HUES6 (cell line): ENCODE measurements at regions not wholly inside any gene's neighbourhood (a gene's known extent, or its start where the extent isn't known, plus 50 kb on each side); places are given as distances from the start of the nearest gene placed in this dataset.
"Not testable (repeated sequence)": the region's sequence is repeated elsewhere in the genome, so short reads cannot be mapped to it uniquely, and the experiment has no call there.

Experiments
- H3K27ac ChIP-seq: 2 replicates; pipeline ENCODE4 v1.7.0; 2013; ENCODE audit warnings: low read depth, mild to moderate bottlenecking, low read length, inconsistent platforms
- H3K27me3 ChIP-seq: 2 replicates; pipeline ENCODE4 v1.6.1; 2013; ENCODE audit warnings: low read length; ENCODE audit not compliant: control insufficient read depth, insufficient read depth
- H3K36me3 ChIP-seq: 2 replicates; pipeline ENCODE4 v1.6.1; 2013; ENCODE audit warnings: low read length; ENCODE audit not compliant: control insufficient read depth, insufficient read depth
- H3K4me1 ChIP-seq: 2 replicates; pipeline ENCODE4 v1.6.1; 2013; ENCODE audit warnings: low read length; ENCODE audit not compliant: control insufficient read depth, insufficient read depth
- H3K4me3 ChIP-seq: 2 replicates; pipeline ENCODE4 v1.5.1; 2013; ENCODE audit warnings: low read depth, low read length
- H3K9ac ChIP-seq: one replicate; pipeline ENCODE4 v1.6.1; 2013; ENCODE audit warnings: mild to moderate bottlenecking, low read length
- H3K9me3 ChIP-seq: 2 replicates; pipeline ENCODE4 v1.6.1; 2013; ENCODE audit warnings: low read depth, low read length; ENCODE audit not compliant: control insufficient read depth, insufficient read depth

GRCh38 chr2:67096886-67097285 lies 300.2 kb upstream of the ETAA1 start:
- no peak overlapping the region for H3K4me3 ChIP-seq
- no peaks in the 10 kb centered on the region for H3K27me3 ChIP-seq
- no peaks in the 10 kb centered on the region for H3K36me3 ChIP-seq
- no peaks in the 10 kb centered on the region for H3K4me1 ChIP-seq
- H3K9ac ChIP-seq: no peak overlapping the region
- no peaks in the 10 kb centered on the region for H3K9me3 ChIP-seq
- H3K27ac ChIP-seq: no peak overlapping the region

- no peaks in the 10 kb centered on the region for H3K27me3 ChIP-seq
- H3K36me3 ChIP-seq: no peaks in the 10 kb centered on the region
- H3K4me3 ChIP-seq: no peak overlapping the region
- H3K9ac ChIP-seq: no peak overlapping the region
- no peak overlapping the region for H3K27ac ChIP-seq
- no peaks in the 10 kb centered on the region for H3K4me1 ChIP-seq
- peaks cover 15% of the 10 kb centered on the region; the same call in 1 of the 2 replicates for H3K9me3 ChIP-seq
Observed at GRCh38 chr2:67103157-67103556, 294.0 kb upstream of the ETAA1 start.

- Histone ChIP-seq H3K9ac (no peak overlapping the region), H3K27ac (no peak overlapping the region), H3K4me3 (no peak overlapping the region), H3K36me3 (no peaks in the 10 kb centered on the region), H3K4me1 (no peaks in the 10 kb centered on the region), H3K9me3 (peaks cover 10% of the 10 kb centered on the region; the same call in 1 of the 2 replicates), H3K27me3 (no peaks in the 10 kb centered on the region)
Observed at GRCh38 chr2:67108231-67108630, 288.9 kb upstream of the ETAA1 start.

GRCh38 chr2:67124531-67124930 lies 272.6 kb upstream of the ETAA1 start:
- no peaks in the 10 kb centered on the region for H3K9me3 ChIP-seq
- H3K9ac ChIP-seq: no peak overlapping the region
- no peaks in the 10 kb centered on the region for H3K36me3 ChIP-seq
- no peak overlapping the region for H3K27ac ChIP-seq
- H3K4me1 ChIP-seq: no peaks in the 10 kb centered on the region
- H3K27me3 ChIP-seq: no peaks in the 10 kb centered on the region
- no peak overlapping the region for H3K4me3 ChIP-seq

GRCh38 chr2:67130531-67131256 lies 266.4 kb upstream of the ETAA1 start:
- H3K4me3 ChIP-seq: no peak overlapping the region
- no peaks in the 10 kb centered on the region for H3K27me3 ChIP-seq
- no peaks in the 10 kb centered on the region for H3K36me3 ChIP-seq
- no peak overlapping the region for H3K9ac ChIP-seq
- H3K9me3 ChIP-seq: no peaks in the 10 kb centered on the region
- H3K27ac ChIP-seq: no peak overlapping the region
- no peaks in the 10 kb centered on the region for H3K4me1 ChIP-seq

GRCh38 chr2:67131257-67131609 lies 265.9 kb upstream of the ETAA1 start:
- Histone ChIP-seq H3K4me1 (no peaks in the 10 kb centered on the region), H3K9me3 (no peaks in the 10 kb centered on the region), H3K27me3 (no peaks in the 10 kb centered on the region), H3K4me3 (no peak overlapping the region), H3K9ac (no peak overlapping the region), H3K27ac (no peak overlapping the region), H3K36me3 (no peaks in the 10 kb centered on the region)

- not testable (repeated sequence) for H3K27ac ChIP-seq, H3K9me3 ChIP-seq, H3K4me3 ChIP-seq, H3K9ac ChIP-seq, H3K36me3 ChIP-seq, H3K4me1 ChIP-seq, H3K27me3 ChIP-seq
Observed at GRCh38 chr2:67132441-67132940, 264.6 kb upstream of the ETAA1 start.

- H3K36me3 ChIP-seq: no peaks in the 10 kb centered on the region
- no peak overlapping the region for H3K9ac ChIP-seq
Observed at GRCh38 chr2:67135208-67135607, 261.9 kb upstream of the ETAA1 start.

GRCh38 chr2:67137699-67138098 lies 259.4 kb upstream of the ETAA1 start:
- Histone ChIP-seq H3K9me3 (no peaks in the 10 kb centered on the region), H3K9ac (no peak overlapping the region), H3K4me3 (no peak overlapping the region), H3K36me3 (no peaks in the 10 kb centered on the region), H3K27me3 (no peaks in the 10 kb centered on the region), H3K4me1 (no peaks in the 10 kb centered on the region), H3K27ac (no peak overlapping the region)

More at GRCh38 chr2:67135208-67135607, 261.9 kb upstream of the ETAA1 start:
- Histone ChIP-seq H3K4me1 (no peaks in the 10 kb centered on the region), H3K27me3 (no peaks in the 10 kb centered on the region), H3K27ac (no peak overlapping the region), H3K9me3 (no peaks in the 10 kb centered on the region), H3K4me3 (no peak overlapping the region)

GRCh38 chr2:67142071-67142470 lies 255.1 kb upstream of the ETAA1 start:
- H3K9ac ChIP-seq: no peak overlapping the region
- no peaks in the 10 kb centered on the region for H3K9me3 ChIP-seq
- H3K27ac ChIP-seq: no peak overlapping the region
- H3K4me3 ChIP-seq: no peak overlapping the region
- no peaks in the 10 kb centered on the region for H3K36me3 ChIP-seq
- no peaks in the 10 kb centered on the region for H3K4me1 ChIP-seq
- H3K27me3 ChIP-seq: no peaks in the 10 kb centered on the region

- Histone ChIP-seq H3K4me3 (no peak overlapping the region), H3K4me1 (no peaks in the 10 kb centered on the region), H3K27me3 (no peaks in the 10 kb centered on the region), H3K27ac (no peak overlapping the region), H3K36me3 (no peaks in the 10 kb centered on the region), H3K9ac (no peak overlapping the region), H3K9me3 (no peaks in the 10 kb centered on the region)
Observed at GRCh38 chr2:67142741-67143140, 254.4 kb upstream of the ETAA1 start.
